22Rv1 (cell line): ENCODE measurements at regions not wholly inside any gene's neighbourhood (a gene's known extent, or its start where the extent isn't known, plus 50 kb on each side); places are given as distances from the start of the nearest gene placed in this dataset.

Source experiments
- ZFX ChIP-seq: fragments of 450-650 bp; IDR thresholded peaks from 2 replicates; pipeline ENCODE4 v1.6.1; 2017; ENCODE audit warnings: antibody characterized with exemption, borderline replicate concordance
- TF ChIP-seq, protein P1 (sequence below): fragments of 450-650 bp; IDR thresholded peaks from 2 replicates; pipeline ENCODE4 v1.5.1; 2017; ENCODE audit warnings: mild to moderate bottlenecking

GRCh38 chr5:174559566-174560090 is 164.8 kb upstream of the MSX2 start:
- TF ChIP-seq, protein P1, sequence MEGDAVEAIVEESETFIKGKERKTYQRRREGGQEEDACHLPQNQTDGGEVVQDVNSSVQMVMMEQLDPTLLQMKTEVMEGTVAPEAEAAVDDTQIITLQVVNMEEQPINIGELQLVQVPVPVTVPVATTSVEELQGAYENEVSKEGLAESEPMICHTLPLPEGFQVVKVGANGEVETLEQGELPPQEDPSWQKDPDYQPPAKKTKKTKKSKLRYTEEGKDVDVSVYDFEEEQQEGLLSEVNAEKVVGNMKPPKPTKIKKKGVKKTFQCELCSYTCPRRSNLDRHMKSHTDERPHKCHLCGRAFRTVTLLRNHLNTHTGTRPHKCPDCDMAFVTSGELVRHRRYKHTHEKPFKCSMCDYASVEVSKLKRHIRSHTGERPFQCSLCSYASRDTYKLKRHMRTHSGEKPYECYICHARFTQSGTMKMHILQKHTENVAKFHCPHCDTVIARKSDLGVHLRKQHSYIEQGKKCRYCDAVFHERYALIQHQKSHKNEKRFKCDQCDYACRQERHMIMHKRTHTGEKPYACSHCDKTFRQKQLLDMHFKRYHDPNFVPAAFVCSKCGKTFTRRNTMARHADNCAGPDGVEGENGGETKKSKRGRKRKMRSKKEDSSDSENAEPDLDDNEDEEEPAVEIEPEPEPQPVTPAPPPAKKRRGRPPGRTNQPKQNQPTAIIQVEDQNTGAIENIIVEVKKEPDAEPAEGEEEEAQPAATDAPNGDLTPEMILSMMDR: no peak
- no peak for TF ChIP-seq ZFX
